Renal pelvis (tissue), 1 donor: ENCODE measurements at regions not wholly inside any gene's neighbourhood (a gene's known extent, or its start where the extent isn't known, plus 50 kb on each side); places are given as distances from the start of the nearest gene placed in this dataset.
A peak's percentile ranks its signal among the peaks of the same experiment; 100 is the strongest.
"Not testable (repeated sequence)": the region's sequence is repeated elsewhere in the genome, so short reads cannot be mapped to it uniquely, and the experiment has no call there.

ENCODE experiments used
- DNase-seq: peaks from one replicate; pipeline ENCODE4 v3.0.0-alpha.2; 2013

DNA sequence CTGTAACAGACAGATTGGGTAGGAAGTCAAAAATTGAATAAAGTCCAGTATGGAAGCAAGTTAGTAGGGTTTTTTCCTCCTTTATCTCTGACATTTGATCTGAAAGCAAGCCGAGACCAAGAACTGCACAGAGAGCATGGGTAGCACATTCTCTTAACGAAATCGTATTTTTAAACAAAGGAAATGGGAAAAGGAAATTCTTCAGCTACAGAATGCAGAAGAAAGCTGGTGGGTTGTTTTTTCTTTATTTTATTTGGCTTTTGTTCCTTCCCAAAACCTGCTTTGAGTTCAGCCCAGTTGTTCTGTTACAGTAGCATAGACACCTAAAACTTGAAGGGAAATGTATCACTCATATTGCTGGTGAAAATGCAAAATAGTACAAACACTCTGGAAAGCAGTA is 397.0 kb downstream of the GBE1 start:
- DNase-seq, result no peak

DNA sequence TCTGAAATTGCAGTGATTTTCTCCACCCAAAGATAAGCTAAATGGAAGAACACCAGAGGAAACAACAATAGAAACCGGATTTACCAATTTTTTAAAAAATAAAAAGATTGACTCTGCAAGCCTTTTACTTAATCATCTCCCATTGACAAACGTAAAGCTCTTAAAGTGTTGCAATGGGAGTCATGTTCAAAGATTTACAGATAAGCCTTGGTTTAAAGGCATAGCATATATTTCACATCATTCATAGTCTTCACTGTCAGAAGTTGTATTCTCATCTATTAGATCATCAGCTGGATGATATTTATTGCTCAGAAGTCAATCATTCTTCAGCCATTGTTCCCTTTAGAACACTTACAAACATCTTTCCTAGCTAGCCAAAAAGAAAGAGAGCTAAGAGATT is 397.6 kb downstream of the GBE1 start:
- DNase-seq, result no peak

DNA sequence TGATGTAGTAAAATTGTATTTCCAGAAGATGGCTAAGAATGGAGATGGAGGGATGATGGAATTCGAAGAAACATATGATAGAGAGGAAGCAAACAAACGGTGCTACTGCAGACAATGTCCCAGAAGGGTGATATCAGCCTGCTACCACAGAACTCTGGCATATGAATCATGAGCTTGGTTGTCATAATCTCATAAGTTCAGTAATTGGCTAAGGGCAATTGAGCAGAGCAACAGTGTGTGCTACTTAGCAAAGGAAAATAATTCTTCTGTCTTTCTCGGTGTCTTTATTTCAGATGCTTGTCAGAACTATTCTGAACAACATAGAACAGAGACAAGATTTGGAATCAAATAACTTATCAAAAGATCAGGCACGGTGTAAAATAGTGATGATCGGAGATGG is 407.3 kb downstream of the GBE1 start:
- DNase-seq, result no peak

DNA sequence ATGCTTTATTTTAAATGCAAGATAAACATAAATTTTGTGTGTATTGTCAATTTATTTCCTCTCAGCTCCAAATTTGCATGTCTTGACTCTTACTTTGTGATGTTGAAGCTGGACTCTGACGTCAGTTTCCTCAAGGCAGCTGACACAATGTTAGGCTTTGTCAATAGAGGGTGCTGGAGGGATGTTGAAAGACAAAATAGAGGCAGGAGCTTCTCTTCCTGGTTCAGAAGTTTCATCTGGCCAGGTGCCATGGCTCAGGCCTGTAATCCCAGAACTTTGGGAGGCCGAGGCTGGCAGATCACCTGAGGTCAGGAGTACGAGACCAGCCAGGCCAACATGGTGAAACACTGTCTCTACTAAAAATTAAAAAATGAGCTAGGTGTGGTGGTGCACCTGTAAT is 408.6 kb downstream of the GBE1 start:
- peak; percentile 3 for DNase-seq

DNA sequence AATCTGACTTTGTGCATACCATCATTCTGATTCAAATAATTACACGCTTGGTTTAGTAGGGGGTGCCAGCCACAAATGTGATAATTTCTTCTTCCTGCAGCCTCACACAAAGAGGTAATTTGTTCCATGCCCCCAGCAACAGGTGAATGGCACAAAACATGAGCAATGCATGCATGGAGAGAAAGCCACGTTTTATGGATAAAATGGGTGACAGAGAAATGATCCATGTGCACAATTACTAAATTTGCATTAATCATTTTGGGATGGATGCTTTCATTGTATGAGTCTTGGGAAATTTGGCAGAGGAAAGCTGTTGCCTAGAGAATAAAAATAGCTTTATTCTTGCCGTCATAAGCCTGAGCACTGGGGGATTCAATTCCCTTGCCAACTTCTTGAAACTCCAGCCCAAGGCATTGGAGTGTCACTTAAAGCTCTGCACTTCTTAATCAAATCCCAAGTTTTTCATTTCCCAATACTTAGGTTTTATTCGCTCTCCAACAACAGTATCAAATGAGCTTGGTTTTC is 411.6 kb downstream of the GBE1 start:
- DNase-seq, result no peak

DNA sequence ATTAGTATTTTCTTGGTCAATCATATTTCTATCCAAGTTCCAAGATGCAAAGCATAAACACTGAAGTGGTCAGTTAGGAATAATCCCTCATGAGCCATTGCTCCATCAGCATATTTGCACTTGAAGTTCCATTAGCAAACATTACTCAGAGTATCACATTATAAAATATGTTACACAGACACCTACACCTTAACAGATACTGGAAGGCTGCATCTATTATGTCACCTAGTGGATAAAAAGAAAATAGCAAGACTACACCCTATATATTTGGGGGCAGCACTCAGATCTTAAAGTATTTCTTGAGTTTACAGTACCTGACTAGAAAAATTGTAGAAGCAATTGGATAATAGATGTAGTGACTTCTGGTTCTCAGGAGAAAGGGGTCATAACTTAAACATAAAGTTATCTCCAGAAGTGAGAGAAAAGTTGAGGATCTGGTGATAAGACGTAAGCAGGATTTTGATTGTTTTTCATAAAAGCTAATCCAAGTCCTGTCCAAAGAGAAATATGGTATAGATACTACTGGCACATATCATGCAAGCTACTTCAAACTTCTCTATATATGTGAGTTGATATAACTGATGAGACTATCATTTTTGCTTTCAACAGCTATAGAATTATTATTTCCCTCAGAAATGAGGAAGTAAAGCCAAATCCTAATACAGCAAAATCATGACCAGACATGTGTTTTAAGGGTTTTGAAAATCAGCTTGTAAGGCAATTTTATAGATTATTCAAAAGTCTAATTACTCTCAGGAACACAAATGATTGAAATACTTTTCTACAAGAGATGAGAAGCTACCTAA is 422.2 kb downstream of the GBE1 start:
- peak; percentile 4 for DNase-seq

DNA sequence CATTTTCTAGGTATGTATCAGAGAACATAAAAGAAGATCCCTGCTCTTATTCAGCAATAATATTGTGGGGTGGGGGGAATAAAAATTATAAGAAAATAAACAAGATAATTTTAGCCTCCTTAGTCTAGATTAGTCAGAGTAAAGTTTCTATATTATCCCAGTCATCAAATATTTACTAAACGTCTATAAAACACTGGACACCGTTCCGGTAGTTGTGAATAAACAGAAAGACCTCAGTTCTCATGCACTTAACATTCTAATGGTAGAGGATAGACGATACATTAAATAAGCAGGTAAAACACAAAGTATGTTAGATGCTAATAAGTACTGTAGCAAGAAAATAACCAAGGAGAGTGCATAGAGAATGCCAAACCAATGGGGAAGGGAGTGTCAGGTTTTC is 425.0 kb downstream of the GBE1 start:
- DNase-seq, result no peak

DNA sequence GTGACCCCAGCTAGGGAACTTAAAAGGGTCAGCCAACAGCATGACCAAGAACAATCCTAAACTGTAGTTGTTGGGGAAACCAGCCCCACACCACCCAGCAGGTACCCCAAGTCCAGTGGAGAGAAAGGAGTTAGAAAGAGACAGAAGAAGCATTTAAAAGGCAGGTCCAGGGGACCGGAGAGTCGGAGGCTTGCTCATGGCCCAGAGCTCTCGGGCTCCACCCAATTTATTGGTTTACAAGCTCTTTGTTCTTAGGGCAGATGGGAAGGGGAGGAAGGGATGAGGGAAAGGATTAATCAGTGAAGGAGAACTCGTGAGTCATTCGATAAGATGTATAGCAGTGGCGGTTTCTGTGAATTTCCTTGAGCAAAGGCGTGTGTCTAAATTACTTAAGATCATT is 431.6 kb downstream of the GBE1 start:
- DNase-seq, result not testable (repeated sequence)

DNA sequence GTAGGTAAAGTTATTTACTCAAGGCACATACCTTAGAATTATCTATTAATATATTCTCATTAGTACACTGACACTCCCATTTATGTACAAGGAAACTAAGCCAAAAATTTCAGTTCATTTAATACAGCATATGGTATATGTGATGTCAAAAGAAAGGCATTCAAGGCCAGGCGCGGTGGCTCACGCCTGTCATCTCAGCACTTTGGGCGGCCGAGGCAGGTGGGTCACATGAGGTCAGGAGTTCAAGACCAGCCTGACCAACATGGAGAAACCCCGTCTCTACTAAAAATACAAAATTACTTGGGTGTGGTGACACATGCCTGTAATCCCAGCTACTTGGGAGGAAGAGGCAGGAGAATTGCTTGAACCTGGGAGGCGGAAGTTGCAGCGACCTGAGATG is 435.2 kb downstream of the GBE1 start:
- DNase-seq, result no peak

DNA sequence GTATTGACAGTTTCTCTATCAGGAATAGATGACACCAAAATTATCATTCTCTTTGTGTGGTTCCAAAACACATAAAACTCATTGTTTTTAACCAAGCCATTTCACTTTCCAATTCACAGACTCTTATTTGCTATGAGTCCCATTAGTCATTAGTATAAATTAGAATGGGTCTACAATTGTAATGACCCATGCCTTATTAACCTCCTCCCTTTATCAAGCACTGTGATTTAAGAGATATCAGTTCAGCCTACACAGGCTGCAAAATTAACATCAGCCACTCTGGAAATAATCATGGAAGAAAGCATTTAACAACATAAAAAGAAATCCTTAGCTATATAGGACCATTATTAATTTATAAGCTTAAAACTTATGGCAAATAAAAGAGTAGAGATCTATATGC is 440.6 kb downstream of the GBE1 start:
- DNase-seq, result no peak

DNA sequence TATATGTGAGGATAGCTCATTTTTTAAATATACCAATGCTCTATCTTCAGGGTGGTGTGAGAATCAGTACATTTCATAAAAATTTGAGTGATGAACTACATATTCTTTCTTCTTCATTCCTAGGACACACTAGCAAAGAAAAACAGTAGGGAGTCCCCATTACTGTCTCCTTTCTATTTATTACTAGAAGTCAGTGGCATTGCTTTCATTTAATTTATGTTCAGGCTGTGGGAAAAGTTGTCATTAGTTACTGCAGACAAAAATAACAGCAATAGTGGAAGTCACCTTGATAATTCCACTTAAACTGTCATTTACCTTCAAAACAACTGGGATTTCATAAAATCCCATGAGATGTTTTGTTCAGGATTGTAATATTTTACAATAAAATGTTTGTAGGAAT is 446.4 kb downstream of the GBE1 start:
- peak; percentile 19 for DNase-seq

DNA sequence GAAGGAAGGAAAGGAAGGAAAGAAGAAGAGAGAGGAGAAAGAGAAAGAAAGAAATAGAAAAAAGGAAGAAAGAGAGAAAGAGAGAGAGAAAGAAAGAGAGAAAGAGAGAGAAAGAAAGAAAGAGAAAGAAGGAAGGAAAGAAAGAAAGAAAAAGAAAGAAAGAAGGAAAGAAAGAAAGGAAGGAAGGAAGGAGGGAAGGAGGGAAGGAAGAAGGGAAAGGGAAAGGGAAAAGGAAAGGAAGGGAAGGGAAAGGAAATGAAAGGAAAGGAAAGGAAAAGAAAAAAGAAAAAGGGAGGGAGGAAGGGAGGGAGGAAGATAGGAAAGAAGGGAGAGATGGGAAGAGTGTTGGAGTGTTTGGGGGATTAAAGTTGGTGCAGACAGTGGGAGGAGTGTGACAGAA is 450.1 kb downstream of the GBE1 start:
- DNase-seq, result no peak

DNA sequence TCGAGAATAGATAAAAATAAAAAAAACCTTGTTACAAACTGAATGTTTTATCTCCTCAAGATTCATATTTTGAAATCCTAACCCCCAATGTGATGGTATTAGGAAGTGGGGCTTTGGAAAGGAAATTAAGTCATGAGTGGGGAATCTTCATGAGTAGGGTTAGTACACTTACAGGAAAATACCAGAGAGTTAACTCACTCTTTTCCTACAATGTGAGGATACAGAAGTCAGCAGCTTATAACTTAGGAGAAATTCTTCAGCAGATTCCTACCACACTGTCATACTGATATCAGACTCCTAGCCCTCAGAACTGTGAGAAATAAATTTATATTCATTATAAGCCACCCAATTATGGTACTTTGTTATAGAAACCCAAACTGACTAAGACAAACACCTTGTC is 453.1 kb downstream of the GBE1 start:
- DNase-seq, result no peak

DNA sequence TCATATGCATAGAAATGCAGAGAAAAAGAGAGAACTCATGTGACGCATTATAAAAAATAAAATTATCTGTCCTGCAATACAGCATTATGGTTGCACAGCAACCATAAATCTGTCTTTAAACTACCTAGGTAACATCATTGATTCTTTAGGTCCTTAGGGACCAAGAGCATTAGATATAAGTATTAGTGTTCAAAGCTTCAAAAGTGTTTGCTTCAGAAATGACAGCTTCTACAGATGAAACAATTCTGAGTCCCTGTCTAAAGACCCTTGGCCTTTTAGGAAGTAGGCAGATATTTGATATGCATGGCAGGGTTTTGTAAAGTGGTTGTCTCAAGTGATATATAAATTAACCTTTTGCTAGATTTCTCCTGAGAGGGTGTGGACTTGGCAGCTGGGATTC is 454.2 kb downstream of the GBE1 start:
- no peak for DNase-seq

DNA sequence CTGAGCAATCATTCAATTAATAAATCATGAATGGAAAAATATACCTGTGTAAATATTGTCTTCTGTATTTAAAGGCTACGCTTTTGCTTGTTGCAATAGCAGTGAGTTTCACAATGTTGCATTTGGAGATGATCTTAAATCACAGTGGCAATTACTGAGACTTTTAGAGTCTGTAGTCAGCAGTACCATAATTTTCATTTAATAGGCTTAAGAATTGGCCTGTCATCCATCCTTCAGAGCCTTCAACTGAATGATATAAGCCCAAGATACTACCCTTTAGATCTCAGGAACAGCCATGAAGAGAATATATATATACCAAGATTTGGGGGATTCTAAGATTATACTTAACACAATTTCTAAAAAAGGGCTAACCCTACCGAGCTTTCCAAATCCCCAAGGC is 458.1 kb downstream of the GBE1 start:
- no peak for DNase-seq

DNA sequence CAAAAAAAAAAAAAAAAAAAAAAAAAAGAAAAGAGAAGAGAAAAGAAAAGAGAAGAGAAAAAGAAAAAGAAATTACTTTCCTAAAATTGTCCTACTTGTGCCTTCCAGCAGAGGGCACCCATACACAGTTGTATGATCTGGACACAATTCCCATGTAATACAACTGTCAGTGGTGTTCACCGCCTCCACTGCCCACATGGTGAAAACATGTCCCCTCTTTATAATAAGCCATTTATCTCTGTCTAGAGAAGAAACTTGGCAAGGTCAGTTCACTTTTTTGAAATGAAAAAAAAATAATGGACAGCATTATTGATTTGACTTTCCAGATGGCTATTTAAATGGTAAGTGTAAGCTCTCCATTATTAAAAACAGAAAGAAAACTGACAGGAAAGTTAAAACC is 459.4 kb downstream of the GBE1 start:
- peak; percentile 43 for DNase-seq

DNA sequence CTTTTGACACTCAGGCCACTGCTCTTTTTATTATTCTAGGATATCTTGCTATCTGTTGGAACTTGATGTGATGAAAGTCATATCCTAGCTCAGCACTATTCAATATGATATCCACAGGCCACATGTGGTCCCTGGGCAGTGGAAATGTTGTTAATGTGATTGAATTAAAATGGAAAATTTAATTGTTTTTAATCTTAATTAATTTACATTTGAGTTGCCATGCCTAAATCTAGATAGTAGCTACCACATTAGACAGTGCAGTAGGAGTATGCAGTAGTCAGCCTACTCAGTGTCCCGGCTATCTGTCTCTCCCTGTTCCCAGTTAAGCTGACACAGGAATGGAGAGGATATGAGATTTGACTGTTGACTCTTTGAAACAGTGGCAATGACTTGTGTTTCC is 460.2 kb downstream of the GBE1 start:
- DNase-seq, result no peak

DNA sequence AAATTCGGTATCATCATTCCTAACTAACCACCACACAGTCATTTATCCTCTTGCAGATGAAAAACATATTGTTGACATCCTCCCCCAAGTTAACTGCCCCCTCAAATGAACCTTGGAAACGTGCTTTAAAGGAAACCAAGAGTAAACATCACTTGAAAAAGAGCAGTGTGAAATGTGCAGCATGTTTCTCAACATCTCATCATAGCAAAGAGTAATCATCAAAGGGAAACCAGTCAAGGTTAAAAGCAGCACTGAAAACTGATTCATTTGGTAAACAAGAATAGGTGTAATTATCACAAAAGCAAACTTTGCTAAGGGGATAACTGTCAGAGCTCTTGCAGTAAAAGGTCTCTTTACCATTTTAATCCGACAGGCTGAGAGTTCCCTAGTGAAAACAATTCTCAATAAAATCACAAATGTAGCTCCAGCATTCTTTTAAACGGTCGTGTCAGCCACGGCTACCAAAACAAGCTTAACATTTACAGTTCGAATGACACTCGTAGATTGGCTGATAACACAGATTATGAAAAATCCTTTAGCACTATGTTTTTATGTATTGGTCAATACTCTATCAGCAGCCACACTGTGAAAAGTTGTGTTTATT is 461.0 kb downstream of the GBE1 start:
- no peak for DNase-seq

DNA sequence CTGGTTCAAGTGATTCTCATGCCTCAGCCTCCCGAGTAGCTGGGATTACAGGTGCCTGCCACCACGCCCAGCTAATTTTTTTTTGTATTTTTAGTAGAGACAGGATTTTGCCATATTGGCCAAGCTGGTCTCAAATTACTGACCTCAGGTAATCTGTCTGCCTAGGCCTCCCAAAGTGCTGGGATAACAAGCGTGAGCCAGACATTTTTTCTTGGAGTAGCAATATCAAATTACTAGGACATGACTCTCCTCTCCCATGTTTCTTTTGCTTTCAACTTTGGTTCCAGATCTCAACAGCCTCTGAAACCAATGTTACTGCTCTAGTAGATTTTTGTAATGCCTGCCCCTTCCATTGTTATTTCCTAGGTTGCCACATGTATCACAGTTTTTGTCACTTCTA is 462.0 kb downstream of the GBE1 start:
- DNase-seq, result no peak

DNA sequence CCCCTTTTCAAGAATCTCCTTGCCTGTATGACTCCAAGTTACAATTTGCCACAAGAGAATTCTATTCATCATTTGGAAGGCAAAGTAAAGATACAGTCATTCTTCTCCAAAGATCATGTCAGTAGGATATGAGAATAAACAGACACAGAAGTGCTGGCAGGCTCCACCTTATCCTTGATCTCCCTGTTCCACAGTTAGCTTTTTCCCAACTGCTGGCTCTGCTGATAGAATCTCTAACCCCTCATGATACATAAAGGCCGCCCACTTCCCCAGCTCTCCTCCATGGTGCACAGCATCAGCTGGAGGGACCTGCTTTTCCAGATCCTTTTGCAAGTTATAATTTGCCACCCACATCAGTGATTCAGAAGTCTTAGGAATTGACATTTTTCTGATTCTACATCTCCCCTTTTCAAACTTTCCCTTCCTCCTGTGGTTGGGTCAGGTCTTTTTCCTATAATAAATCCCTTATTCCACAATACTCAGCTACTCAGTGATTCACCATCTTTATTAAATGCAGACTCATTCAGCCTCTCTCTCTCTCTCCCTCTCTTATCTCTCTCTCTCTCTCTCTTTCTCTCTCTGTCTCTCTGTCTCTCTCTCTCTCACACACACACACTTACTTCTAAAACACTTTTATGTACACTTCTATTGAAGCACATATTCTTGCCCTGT is 465.4 kb downstream of the GBE1 start:
- no peak for DNase-seq

DNA sequence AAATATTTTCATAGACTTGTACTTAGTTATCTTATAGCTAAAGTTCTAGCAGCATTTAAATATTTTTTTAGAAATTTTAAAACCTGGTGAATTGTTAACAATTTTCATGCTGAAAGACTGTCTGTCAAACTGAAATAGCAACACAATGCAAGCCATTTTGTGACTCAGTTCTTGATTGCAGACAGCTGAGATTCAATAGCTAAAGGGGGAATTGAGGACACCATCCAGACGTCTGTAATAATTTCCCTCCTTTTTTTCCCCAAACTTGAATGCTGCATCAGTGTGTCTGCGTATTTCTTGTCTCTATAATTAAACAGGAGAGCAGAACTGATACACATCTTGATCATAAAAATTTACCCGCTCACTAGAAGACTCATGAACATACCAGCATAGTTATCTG is 468.3 kb downstream of the GBE1 start:
- DNase-seq, result no peak

DNA sequence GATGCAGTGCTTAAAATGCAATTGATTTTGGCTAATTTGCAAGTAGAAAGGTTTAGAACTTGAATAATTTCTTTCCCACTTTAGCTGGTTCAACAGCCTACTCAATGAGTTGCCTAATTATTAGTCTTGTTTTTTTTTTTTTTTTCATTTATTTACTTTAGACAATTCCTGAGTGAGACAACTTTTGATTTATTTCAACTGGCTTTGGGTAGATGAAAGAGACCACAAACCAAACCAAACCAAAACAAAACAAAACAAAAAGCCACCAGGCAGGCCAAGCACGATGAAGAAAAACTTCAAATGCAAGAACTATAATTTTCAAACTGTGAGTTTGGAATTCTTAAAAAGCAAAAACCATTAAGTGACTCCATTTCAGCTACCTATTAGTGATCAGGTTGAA is 469.9 kb downstream of the GBE1 start:
- DNase-seq, result no peak

DNA sequence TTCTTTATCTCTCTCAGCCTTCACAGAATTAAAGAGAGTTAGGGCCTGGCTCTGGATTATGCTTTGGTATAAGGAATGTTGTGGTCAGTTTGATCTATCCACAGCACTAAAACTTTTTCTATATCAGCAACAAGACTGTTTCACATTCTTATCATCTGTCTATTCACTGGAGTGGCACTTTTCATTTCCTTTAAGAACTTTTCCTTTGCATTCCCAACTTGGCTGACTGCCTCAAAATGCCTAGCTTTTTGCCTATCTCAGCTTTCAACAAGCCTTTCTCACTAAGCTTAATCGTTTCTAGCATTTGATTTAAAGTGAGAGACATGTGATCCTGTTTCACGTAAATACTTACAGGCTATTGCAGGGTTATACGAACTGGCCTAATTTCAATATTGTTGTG is 471.8 kb downstream of the GBE1 start:
- peak; percentile 15 for DNase-seq
